GOT3 (cell line): ENCODE measurements at regions not wholly inside any gene's neighbourhood (a gene's known extent, or its start where the extent isn't known, plus 50 kb on each side); places are given as distances from the start of the nearest gene placed in this dataset.

Experiments
- DNase-seq: peaks from one replicate; lab custom pipeline; 2025; ENCODE audit warnings: mixed read lengths; lab: John Stamatoyannopoulos, UW

- no peak for DNase-seq
Measured at GRCh38 chr3:148082506-148083280, 615.0 kb upstream of the AGTR1 start.

- DNase-seq = no peak
Measured at GRCh38 chr3:148083526-148084182, 614.0 kb upstream of the AGTR1 start.

GRCh38 chr3:148084931-148085330 is 612.8 kb upstream of the AGTR1 start:
- no peak for DNase-seq

GRCh38 chr3:148087601-148088371 is 609.9 kb upstream of the AGTR1 start:
- no peak for DNase-seq

- DNase-seq = no peak
Measured at GRCh38 chr3:148089171-148089570, 608.5 kb upstream of the AGTR1 start.

GRCh38 chr3:148090156-148090555 is 607.5 kb upstream of the AGTR1 start:
- no peak for DNase-seq

- no peak for DNase-seq
Measured at GRCh38 chr3:148092624-148093347, 604.9 kb upstream of the AGTR1 start.

GRCh38 chr3:148093753-148094152 is 604.0 kb upstream of the AGTR1 start:
- no peak for DNase-seq

GRCh38 chr3:148095962-148096361 is 601.7 kb upstream of the AGTR1 start:
- DNase-seq = no peak

- DNase-seq = no peak
Measured at GRCh38 chr3:148100476-148100875, 597.2 kb upstream of the AGTR1 start.

- no peak for DNase-seq
Measured at GRCh38 chr3:148101061-148101460, 596.6 kb upstream of the AGTR1 start.

- DNase-seq = no peak
Measured at GRCh38 chr3:148102156-148102555, 595.5 kb upstream of the AGTR1 start.

GRCh38 chr3:148106062-148106461 is 591.6 kb upstream of the AGTR1 start:
- no peak for DNase-seq

GRCh38 chr3:148126956-148127355 is 570.7 kb upstream of the AGTR1 start:
- no peak for DNase-seq

- no peak for DNase-seq
Measured at GRCh38 chr3:148128136-148128535, 569.6 kb upstream of the AGTR1 start.

- DNase-seq = no peak
Measured at GRCh38 chr3:148131990-148132638, 565.6 kb upstream of the AGTR1 start.

- no peak for DNase-seq
Measured at GRCh38 chr3:148136816-148137215, 560.9 kb upstream of the AGTR1 start.

GRCh38 chr3:148146241-148146640 is 551.5 kb upstream of the AGTR1 start:
- DNase-seq = no peak

- no peak for DNase-seq
Measured at GRCh38 chr3:148146947-148147826, 550.5 kb upstream of the AGTR1 start.

- no peak for DNase-seq
Measured at GRCh38 chr3:148147903-148148302, 549.8 kb upstream of the AGTR1 start.

- DNase-seq = no peak
Measured at GRCh38 chr3:148149556-148149955, 548.1 kb upstream of the AGTR1 start.
